H1 (cell line): ENCODE measurements at regions not wholly inside any gene's neighbourhood (a gene's known extent, or its start where the extent isn't known, plus 50 kb on each side); places are given as distances from the start of the nearest gene placed in this dataset.

ENCODE experiments used
- CTCF ChIA-PET: fragments of 300-600 bp; sonication (Branson Sonifier 250); formaldehyde crosslinking; loops from one replicate; lab custom pipeline; 2021; ENCODE audit not compliant: partially characterized antibody; lab: Charles Lee
- POLR2A ChIA-PET: fragments of 300-600 bp; sonication (Branson Sonifier 250); formaldehyde crosslinking; loops from one replicate; lab custom pipeline; 2021; ENCODE audit warnings: inconsistent platforms; ENCODE audit not compliant: partially characterized antibody; lab: Charles Lee
- DNase-seq, 2 experiments: peaks; one replicate each; pipeline versions ENCODE4 v3.0.0 to v3.0.0-alpha.2; 2010 to 2022; ENCODE audit warnings: low spot score in 2 of 2, low read depth in 1 of 2, mixed read lengths in 1 of 2
- FAIRE-seq: peaks from 2 replicates; lab custom pipeline; 2011; peaks lifted over from hg19 to GRCh38; lab: Jason Lieb, UNC
- H2AFZ ChIP-seq: 2 replicates; pipeline ENCODE4 v1.8.1; 2012; ENCODE audit warnings: low read length, inconsistent platforms
- H2AK5ac ChIP-seq: 2 replicates; pipeline ENCODE4 v1.6.1; 2013; ENCODE audit warnings: low read depth, low read length
- H2BK120ac ChIP-seq: replicated peaks from 2 replicates; pipeline ENCODE3; 2013; ENCODE audit warnings: low read depth, low read length, inconsistent platforms
- H2BK12ac ChIP-seq: 2 replicates; pipeline ENCODE4 v1.6.1; 2013; ENCODE audit warnings: low read depth, low read length
- H2BK15ac ChIP-seq: 2 replicates; pipeline ENCODE4 v1.6.1; 2013; ENCODE audit warnings: low read length
- H2BK20ac ChIP-seq: 2 replicates; pipeline ENCODE4 v1.6.1; 2013; ENCODE audit warnings: low read length
- H2BK5ac ChIP-seq: 2 replicates; pipeline ENCODE4 v1.6.1; 2013; ENCODE audit warnings: low read depth, low read length
- H3K14ac ChIP-seq: 2 replicates; pipeline ENCODE4 v1.6.1; 2013; ENCODE audit warnings: inconsistent platforms; ENCODE audit not compliant: insufficient read length
- H3K18ac ChIP-seq: 2 replicates; pipeline ENCODE4 v1.6.1; 2013; ENCODE audit warnings: low read length; ENCODE audit errors: extremely low read depth
- H3K23ac ChIP-seq: 2 replicates; pipeline ENCODE4 v1.6.1; 2013; ENCODE audit warnings: inconsistent platforms; ENCODE audit not compliant: insufficient read length
- H3K23me2 ChIP-seq: 2 replicates; pipeline ENCODE4 v1.6.1; 2013; ENCODE audit warnings: low read depth, low read length
- H3K27ac ChIP-seq: 2 replicates; pipeline ENCODE4 v1.6.1; 2011; ENCODE audit warnings: low read depth, low read length, inconsistent platforms
- H3K27me3 ChIP-seq, 4 experiments: replicated peaks in 1 of 4; 1 replicate in 1 of 4; 2 replicates in 3 of 4; pipeline versions ENCODE4 v1.6.1 to v1.8.1; 2011 to 2013; ENCODE audit warnings: low read length in 3 of 4, mild to moderate bottlenecking in 3 of 4, inconsistent platforms in 2 of 4, mixed read lengths in 2 of 4, moderate library complexity in 1 of 4; ENCODE audit not compliant: control insufficient read depth in 3 of 4, insufficient read depth in 3 of 4; ENCODE audit errors: extremely low read depth in 1 of 4
- H3K36me3 ChIP-seq, 4 experiments: 2 replicates each; pipeline versions ENCODE4 v1.6.1 to v1.8.1; 2011 to 2013; ENCODE audit warnings: mild to moderate bottlenecking in 4 of 4, low read length in 3 of 4, moderate library complexity in 2 of 4, control low read depth in 1 of 4, inconsistent platforms in 1 of 4; ENCODE audit not compliant: insufficient read depth in 4 of 4, control insufficient read depth in 2 of 4
- H3K4ac ChIP-seq: replicated peaks from 2 replicates; pipeline ENCODE3; 2013; ENCODE audit warnings: low read length, low read depth, mixed read lengths, inconsistent platforms; ENCODE audit not compliant: insufficient read length
- H3K4me1 ChIP-seq, 4 experiments: replicated peaks in 1 of 4; 1 replicate in 1 of 4; 2 replicates in 3 of 4; pipeline versions ENCODE4 v1.6.1 to v1.8.1; 2011 to 2013; ENCODE audit warnings: low read length in 3 of 4, inconsistent platforms in 2 of 4, mixed read lengths in 1 of 4; ENCODE audit not compliant: insufficient read depth in 4 of 4, control insufficient read depth in 3 of 4
- H3K4me2 ChIP-seq, 2 experiments: 2 replicates each; pipeline versions ENCODE4 v1.6.1 to v1.8.1; 2011 to 2013; ENCODE audit warnings: low read depth in 2 of 2, low read length in 2 of 2, control low read depth in 1 of 2, inconsistent platforms in 1 of 2, mild to moderate bottlenecking in 1 of 2; ENCODE audit not compliant: insufficient read depth in 1 of 2
- H3K4me3 ChIP-seq, 4 experiments: fragments of 200-600, 300-600 bp in 1 of 4; sonication (generic), shearing (Covaris generic), sonication (Bioruptor Twin) in 1 of 4; 2 replicates each; pipeline versions ENCODE4 v1.5.1 to v1.8.1; 2011 to 2016; ENCODE audit warnings: low read length in 4 of 4, low read depth in 3 of 4, control low read depth in 2 of 4, inconsistent platforms in 2 of 4, mild to moderate bottlenecking in 2 of 4, mixed read lengths in 1 of 4, moderate library complexity in 1 of 4; ENCODE audit not compliant: insufficient read depth in 2 of 4; ENCODE audit errors: extremely low read depth in 1 of 4
- H3K56ac ChIP-seq: replicated peaks from 2 replicates; pipeline ENCODE3; 2013; ENCODE audit warnings: low read depth, mild to moderate bottlenecking, mixed read lengths, low read length, inconsistent platforms; ENCODE audit not compliant: insufficient read length
- H3K79me1 ChIP-seq: 2 replicates; pipeline ENCODE4 v1.6.1; 2013; ENCODE audit warnings: low read depth, low read length, control low read depth
- H3K79me2 ChIP-seq, 2 experiments: 2 replicates each; pipeline versions ENCODE4 v1.6.1 to v1.8.1; 2012 to 2013; ENCODE audit warnings: low read length in 2 of 2, mild to moderate bottlenecking in 2 of 2, inconsistent platforms in 1 of 2; ENCODE audit not compliant: insufficient read depth in 2 of 2, control insufficient read depth in 1 of 2
- H3K9ac ChIP-seq, 4 experiments: replicated peaks in 1 of 4; 1 replicate in 1 of 4; 2 replicates in 3 of 4; pipeline versions ENCODE4 v1.6.1 to v1.8.1; 2011 to 2013; ENCODE audit warnings: low read depth in 3 of 4, low read length in 3 of 4, control low read depth in 2 of 4, mild to moderate bottlenecking in 2 of 4, moderate library complexity in 2 of 4, inconsistent platforms in 1 of 4; ENCODE audit errors: extremely low read depth in 1 of 4
- H3K9me3 ChIP-seq, 2 experiments: 2 replicates each; pipeline versions ENCODE4 v1.6.1 to v1.8.1; 2012 to 2013; ENCODE audit warnings: mild to moderate bottlenecking in 2 of 2, moderate library complexity in 2 of 2, control low read depth in 1 of 2, inconsistent platforms in 1 of 2, low read depth in 1 of 2, low read length in 1 of 2, mixed read lengths in 1 of 2; ENCODE audit not compliant: insufficient read depth in 2 of 2
- H4K20me1 ChIP-seq, 2 experiments: replicated peaks in 1 of 2; 2 replicates each; pipeline versions ENCODE3 to v1.8.1; 2011 to 2013; ENCODE audit warnings: inconsistent platforms in 2 of 2, low read length in 2 of 2, mild to moderate bottlenecking in 1 of 2; ENCODE audit not compliant: insufficient read depth in 2 of 2, control insufficient read depth in 1 of 2
- H4K5ac ChIP-seq: 2 replicates; pipeline ENCODE4 v1.6.1; 2013; ENCODE audit warnings: low read length, low read depth, mixed read lengths, inconsistent platforms; ENCODE audit not compliant: insufficient read length
- H4K8ac ChIP-seq: 2 replicates; pipeline ENCODE4 v1.8.0; 2013; ENCODE audit warnings: mild to moderate bottlenecking, moderate library complexity, low read length, inconsistent platforms; ENCODE audit not compliant: insufficient read depth; ENCODE audit errors: extremely low read depth
- H4K91ac ChIP-seq: replicated peaks from 2 replicates; pipeline ENCODE3; 2013; ENCODE audit warnings: low read length, mixed read lengths, inconsistent platforms; ENCODE audit not compliant: insufficient read length
- EGR1 ChIP-seq: IDR thresholded peaks from 2 replicates; pipeline ENCODE4 v1.6.1; 2011; ENCODE audit warnings: low read depth, low read length, borderline replicate concordance
- EZH2 ChIP-seq: fragments of 200-600 bp; sonication (generic); IDR thresholded peaks from 2 replicates; pipeline ENCODE4 v1.7.1; 2012; ENCODE audit warnings: low read depth, mild to moderate bottlenecking, moderate library complexity, low read length, inconsistent platforms; ENCODE audit not compliant: severe bottlenecking
- HDAC6 ChIP-seq: IDR thresholded peaks from one replicate; pipeline ENCODE4 v1.7.1; 2012; ENCODE audit warnings: low read depth, mild to moderate bottlenecking, inconsistent platforms, low read length, moderate library complexity
- JUND ChIP-seq: IDR thresholded peaks from 2 replicates; pipeline ENCODE4 v1.6.1; 2011; ENCODE audit warnings: mild to moderate bottlenecking, improper control_type of control experiment, low read length
- SIN3A ChIP-seq, 2 experiments: IDR thresholded peaks in 1 of 2; conservative IDR thresholded peaks in 1 of 2; 2 replicates each; pipeline ENCODE4 v1.6.1; 2011 to 2012; ENCODE audit warnings: low read length in 2 of 2, improper control_type of control experiment in 1 of 2, low read depth in 1 of 2, mild to moderate bottlenecking in 1 of 2
- TBP ChIP-seq: IDR thresholded peaks from 2 replicates; pipeline ENCODE4 v1.6.1; 2011; ENCODE audit warnings: low read depth, low read length, improper control_type of control experiment
- ZNF274 ChIP-seq: IDR thresholded peaks from 2 replicates; pipeline ENCODE4 v1.7.0; 2012; ENCODE audit warnings: low read length, borderline replicate concordance; ENCODE audit errors: extremely low read depth
- WGBS, 2 experiments: shearing (Covaris generic) in 1 of 2; methylation state at CpG; one replicate each; pipeline versions ENCODE4 v1.1.6 to v1.1.7; 2013 to 2015; ENCODE audit warnings: low lambda C conversion rate in 2 of 2, mixed read lengths in 2 of 2, inconsistent platforms in 1 of 2, low coverage in 1 of 2, missing lambda C conversion rate in 1 of 2; ENCODE audit not compliant: insufficient replicate concordance in 2 of 2, insufficient coverage in 1 of 2, insufficient read length in 1 of 2; ENCODE audit errors: extremely low coverage in 1 of 2, missing lambda C conversion rate in 1 of 2; 5-methylcytosine and 5-hydroxymethylcytosine counted together

GRCh38 chr20:50271176-50271575 is 80.5 kb downstream of the CEBPB start:
- no peak overlapping the region for H2BK5ac ChIP-seq
- no peaks in the 10 kb centered on the region for H3K36me3 ChIP-seq
- no peak overlapping the region for H2BK12ac ChIP-seq
- 85% methylated on average over 7 of the region's 7 CpGs; no CpG with 5 or more reads in 1 of the 2 experiments for WGBS, 2 experiments
- no peak overlapping the region for H2BK20ac ChIP-seq
- H3K9ac ChIP-seq: no peak overlapping the region
- no peaks in the 10 kb centered on the region for H3K79me2 ChIP-seq
- ChIA-PET POLR2A (interaction anchor here (0.6 kb wide), 1 partner anchor 74 kb away, joined by 3 read pairs; no protein-coding TSS in a partner anchor), CTCF (interaction anchor here (1.0 to 6.6 kb wide), 3 partner anchors 12 to 193 kb away, joined by 3 to 48 read pairs (median 4); no protein-coding TSS in a partner anchor)
- no peak overlapping the region for H3K14ac ChIP-seq
- H2BK120ac ChIP-seq: no peak overlapping the region
- H3K4me1 ChIP-seq: peaks cover 4 to 9% (median 8%) of the 10 kb centered on the region in 4 experiments; a peak in 6 of 7 replicates
- no peak overlapping the region for H3K4me3 ChIP-seq
- H2AK5ac ChIP-seq: no peak overlapping the region
- no peak overlapping the region for H3K23ac ChIP-seq
- no peak overlapping the region for H2BK15ac ChIP-seq
- no peak overlapping the region for H3K4ac ChIP-seq
- no peaks in the 10 kb centered on the region; a peak in 1 of 7 replicates for H3K27me3 ChIP-seq
- H3K27ac ChIP-seq: no peak overlapping the region
- no peak overlapping the region for H4K5ac ChIP-seq
- DNase-seq: no peak
- H4K20me1 ChIP-seq: no peaks in the 10 kb centered on the region
- FAIRE-seq: no peak
- no peak overlapping the region for H4K8ac ChIP-seq
- no peaks in the 10 kb centered on the region for H3K9me3 ChIP-seq
- no peaks in the 10 kb centered on the region for H3K79me1 ChIP-seq
- no peak for TF ChIP-seq SIN3A (conservative IDR thresholded peaks at IDR 0.05 in 1 of 2, IDR thresholded peaks at IDR 0.05 in 1 of 2; ENCODE audit: low read depth in 1 of 2, low read length in 2 of 2)
- TF ChIP-seq JUND: no peak
- no peak for TF ChIP-seq EZH2
- no peak for TF ChIP-seq HDAC6
- TF ChIP-seq TBP: no peak
- no peak for TF ChIP-seq ZNF274
- no peak for TF ChIP-seq EGR1
- H2AFZ ChIP-seq: no peak overlapping the region
- H3K18ac ChIP-seq: no peak overlapping the region
- no peak overlapping the region for H3K4me2 ChIP-seq
- no peak overlapping the region for H3K56ac ChIP-seq
- H4K91ac ChIP-seq: no peak overlapping the region
- H3K23me2 ChIP-seq: no peaks in the 10 kb centered on the region
